GM13976 (cell line): ENCODE measurements at regions not wholly inside any gene's neighbourhood (a gene's known extent, or its start where the extent isn't known, plus 50 kb on each side); places are given as distances from the start of the nearest gene placed in this dataset.

Experiments used
- DNase-seq: peaks from one replicate; pipeline ENCODE4 v3.0.0; 2012; ENCODE audit warnings: low spot score
- in situ Hi-C: fragments of 300-500 bp; cut with MboI; formaldehyde crosslinking; loops from one replicate; pipeline ENCODE4 v1.12.0; 2022; ENCODE audit warnings: low sequenced_read_pairs, mixed read lengths, inconsistent platforms; ENCODE audit not compliant: unreplicated experiment
- TF ChIP-seq, protein P1 (sequence below): IDR thresholded peaks from 2 replicates; pipeline ENCODE4 v1.5.1; 2012; ENCODE audit warnings: borderline replicate concordance, mild to moderate bottlenecking; ENCODE audit not compliant: insufficient read depth; ENCODE audit errors: extremely low read depth, missing control alignments, control extremely low read depth

- in situ Hi-C loops = no loop called here
- TF ChIP-seq, protein P1, sequence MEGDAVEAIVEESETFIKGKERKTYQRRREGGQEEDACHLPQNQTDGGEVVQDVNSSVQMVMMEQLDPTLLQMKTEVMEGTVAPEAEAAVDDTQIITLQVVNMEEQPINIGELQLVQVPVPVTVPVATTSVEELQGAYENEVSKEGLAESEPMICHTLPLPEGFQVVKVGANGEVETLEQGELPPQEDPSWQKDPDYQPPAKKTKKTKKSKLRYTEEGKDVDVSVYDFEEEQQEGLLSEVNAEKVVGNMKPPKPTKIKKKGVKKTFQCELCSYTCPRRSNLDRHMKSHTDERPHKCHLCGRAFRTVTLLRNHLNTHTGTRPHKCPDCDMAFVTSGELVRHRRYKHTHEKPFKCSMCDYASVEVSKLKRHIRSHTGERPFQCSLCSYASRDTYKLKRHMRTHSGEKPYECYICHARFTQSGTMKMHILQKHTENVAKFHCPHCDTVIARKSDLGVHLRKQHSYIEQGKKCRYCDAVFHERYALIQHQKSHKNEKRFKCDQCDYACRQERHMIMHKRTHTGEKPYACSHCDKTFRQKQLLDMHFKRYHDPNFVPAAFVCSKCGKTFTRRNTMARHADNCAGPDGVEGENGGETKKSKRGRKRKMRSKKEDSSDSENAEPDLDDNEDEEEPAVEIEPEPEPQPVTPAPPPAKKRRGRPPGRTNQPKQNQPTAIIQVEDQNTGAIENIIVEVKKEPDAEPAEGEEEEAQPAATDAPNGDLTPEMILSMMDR = no peak
- no peak for DNase-seq
These were observed 90.7 kb upstream of the KRR1 start for GRCh38 chr12:75602106-75602505.

GRCh38 chr12:75600146-75600545 is 88.7 kb upstream of the KRR1 start:
- no peak for DNase-seq
- TF ChIP-seq, protein P1 = no peak
- in situ Hi-C loops = no loop called here

DNA sequence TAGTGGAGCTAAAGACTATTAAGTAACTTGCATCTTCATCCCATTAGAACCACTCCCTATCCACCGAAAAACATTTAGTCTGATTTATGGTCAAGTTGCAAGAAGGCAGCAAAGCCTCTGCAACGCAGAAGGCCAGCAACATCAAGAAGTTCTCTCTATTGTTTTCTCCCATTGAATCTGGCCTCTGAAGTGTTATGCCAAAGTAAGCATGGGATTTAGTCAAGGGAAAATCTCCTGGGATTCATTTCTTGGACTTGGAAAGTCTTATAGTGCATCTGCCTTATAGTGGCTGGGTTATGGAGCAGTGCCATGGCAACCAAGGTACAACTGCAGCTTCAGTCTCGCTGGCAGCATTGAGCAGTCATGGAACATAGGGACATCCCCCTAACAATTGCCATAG is 87.7 kb upstream of the KRR1 start:
- no peak for DNase-seq
- TF ChIP-seq, protein P1 = no peak
- in situ Hi-C loops = no loop called here

DNA sequence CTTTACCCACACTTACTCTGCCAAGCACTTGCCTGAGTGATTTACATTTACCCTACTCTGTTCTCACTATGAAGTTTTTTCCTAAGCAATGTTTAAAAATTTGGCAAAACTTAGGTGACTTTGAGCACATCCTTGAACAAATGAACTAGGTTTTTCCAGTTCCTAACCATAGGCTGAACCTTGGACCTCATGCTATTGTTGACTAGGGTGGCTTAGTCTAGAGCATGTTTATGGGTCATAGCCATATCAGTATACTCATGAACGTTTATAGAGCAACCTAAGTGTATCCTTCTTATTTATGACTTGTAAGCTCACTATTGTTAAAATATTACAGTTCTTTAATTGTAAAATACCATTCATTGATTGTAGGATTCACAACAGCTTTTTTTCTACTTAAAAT is 85.0 kb upstream of the KRR1 start:
- TF ChIP-seq, protein P1 = no peak
- in situ Hi-C loops = no loop called here
- DNase-seq = no peak

GRCh38 chr12:75592638-75593335 is 81.4 kb upstream of the KRR1 start:
- no peak for DNase-seq
- TF ChIP-seq, protein P1 = no peak
- in situ Hi-C loops = no loop called here

DNA sequence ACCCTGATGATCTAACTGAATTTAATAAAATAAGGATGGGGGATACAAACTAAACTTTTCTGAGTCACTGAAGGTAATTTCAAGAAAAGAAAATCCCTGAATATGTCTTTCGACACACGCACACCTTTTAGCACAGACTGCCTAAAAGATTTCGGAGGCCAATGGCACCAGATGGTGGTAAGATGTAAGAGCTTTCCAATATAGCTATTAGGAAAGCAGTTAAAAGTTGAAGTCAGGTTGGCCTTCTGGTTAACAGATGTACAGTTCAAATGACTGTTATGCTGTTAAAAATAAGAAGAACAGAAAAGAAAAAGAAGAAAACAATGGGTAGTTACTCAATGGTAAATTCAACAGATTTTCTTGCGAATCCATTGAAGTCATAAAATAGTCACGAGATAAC is 80.7 kb upstream of the KRR1 start:
- in situ Hi-C loops = no loop called here
- no peak for DNase-seq
- TF ChIP-seq, protein P1 = no peak

- TF ChIP-seq, protein P1 = no peak
- no peak for DNase-seq
- in situ Hi-C loops = no loop called here
These were observed 80.2 kb upstream of the KRR1 start for GRCh38 chr12:75591628-75592027.
